Endodermal cell (in vitro differentiated cells): ENCODE measurements at regions not wholly inside any gene's neighbourhood (a gene's known extent, or its start where the extent isn't known, plus 50 kb on each side); places are given as distances from the start of the nearest gene placed in this dataset.

Experiments used
- DNase-seq: peaks from one replicate; pipeline ENCODE4 v3.0.0-alpha.2; 2017
- H3K27ac ChIP-seq: 2 replicates; pipeline ENCODE4 v1.5.1; 2013; ENCODE audit warnings: mild to moderate bottlenecking, low read depth, low read length, moderate library complexity
- H3K27me3 ChIP-seq: 2 replicates; pipeline ENCODE4 v1.6.1; 2013; ENCODE audit warnings: mild to moderate bottlenecking, low read length, moderate library complexity; ENCODE audit not compliant: insufficient read depth, control insufficient read depth, poor library complexity, severe bottlenecking
- H3K36me3 ChIP-seq: 2 replicates; pipeline ENCODE4 v1.7.0; 2013; ENCODE audit warnings: mild to moderate bottlenecking, low read length, moderate library complexity; ENCODE audit not compliant: control insufficient read depth, insufficient read depth
- H3K4me1 ChIP-seq: one replicate; pipeline ENCODE4 v1.7.0; 2013; ENCODE audit warnings: low read length; ENCODE audit not compliant: control insufficient read depth, insufficient read depth
- H3K4me3 ChIP-seq: 2 replicates; pipeline ENCODE4 v1.5.1; 2013; ENCODE audit warnings: mild to moderate bottlenecking, low read length, moderate library complexity
- H3K9ac ChIP-seq: 2 replicates; pipeline ENCODE4 v1.6.1; 2013; ENCODE audit warnings: mild to moderate bottlenecking, low read length, moderate library complexity; ENCODE audit not compliant: poor library complexity, severe bottlenecking; ENCODE audit errors: extremely low read depth
- H3K9me3 ChIP-seq: 2 replicates; pipeline ENCODE4 v1.6.1; 2013; ENCODE audit warnings: mild to moderate bottlenecking, low read length, moderate library complexity; ENCODE audit not compliant: control insufficient read depth
- H3K27ac Mint-ChIP-seq: 2 replicates; pipeline ENCODE4 v1.8.0; 2020; ENCODE audit warnings: mixed read lengths
- H3K27me3 Mint-ChIP-seq: 2 replicates; pipeline ENCODE4 v1.8.0; 2021; ENCODE audit warnings: mild to moderate bottlenecking, mixed read lengths; ENCODE audit not compliant: insufficient read depth
- H3K36me3 Mint-ChIP-seq: 2 replicates; pipeline ENCODE4 v1.8.0; 2020; ENCODE audit warnings: low read depth, mixed read lengths
- H3K4me1 Mint-ChIP-seq: 2 replicates; pipeline ENCODE4 v1.8.0; 2020; ENCODE audit warnings: mixed read lengths
- H3K4me3 Mint-ChIP-seq: 2 replicates; pipeline ENCODE4 v1.8.0; 2020; ENCODE audit warnings: mild to moderate bottlenecking, moderate library complexity, mixed read lengths
- H3K9me3 Mint-ChIP-seq: 2 replicates; pipeline ENCODE4 v1.8.0; 2020; ENCODE audit warnings: mild to moderate bottlenecking, mixed read lengths
- CTCF ChIP-seq: fragments of 200-600 bp; sonication (generic); conservative IDR thresholded peaks from 2 replicates; pipeline ENCODE4 v1.5.0; 2021; ENCODE audit warnings: antibody characterized with exemption, mild to moderate bottlenecking
- WGBS, 2 experiments: methylation state at CpG; one replicate each; pipeline versions ENCODE4 v1.1.5 to v1.1.7; 2013; ENCODE audit warnings: missing lambda C conversion rate in 2 of 2, mixed read lengths in 1 of 2; ENCODE audit not compliant: insufficient coverage in 1 of 2, insufficient read length in 1 of 2; 5-methylcytosine and 5-hydroxymethylcytosine counted together

- Histone ChIP-seq H3K9ac (no peak overlapping the region), H3K4me1 (no peaks in the 10 kb centered on the region), H3K4me3 (no peak overlapping the region), H3K27ac (no peak overlapping the region), H3K36me3 (no peaks in the 10 kb centered on the region), H3K9me3 (no peaks in the 10 kb centered on the region), H3K27me3 (no peaks in the 10 kb centered on the region)
- DNase-seq = no peak
- Mint-ChIP-seq H3K4me1 (no peaks in the 10 kb centered on the region), H3K36me3 (no peaks in the 10 kb centered on the region), H3K27me3 (no peaks in the 10 kb centered on the region), H3K4me3 (no peak overlapping the region), H3K27ac (no peak overlapping the region), H3K9me3 (no peaks in the 10 kb centered on the region)
- no peak for TF ChIP-seq CTCF
- 75% methylated on average over 1 of the region's 1 CpG; no CpG with 5 or more reads in 1 of the 2 experiments for WGBS, 2 experiments
Observed at GRCh38 chr1:190754666-190755065, 277.0 kb upstream of the BRINP3 start.

DNA sequence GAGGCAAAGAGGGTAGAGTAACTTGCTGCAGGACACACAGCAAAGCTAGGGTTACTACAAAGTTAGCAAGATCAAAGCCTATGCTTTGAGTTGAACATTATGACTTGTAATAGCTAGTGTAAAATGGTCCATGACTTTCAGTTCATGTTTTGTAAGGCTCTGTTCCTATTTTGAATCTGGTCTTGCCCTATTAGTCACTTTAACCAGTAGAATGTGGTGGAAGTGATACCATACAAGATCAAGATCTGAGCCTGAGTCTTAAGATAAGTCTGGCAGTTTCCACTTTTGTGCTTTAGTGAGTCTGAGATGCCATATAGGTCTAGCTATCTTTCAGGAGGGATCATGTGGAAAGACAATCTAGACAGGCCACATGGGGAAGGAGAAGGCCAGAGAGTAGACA is 282.1 kb upstream of the BRINP3 start:
- Mint-ChIP-seq H3K27me3 (no peaks in the 10 kb centered on the region), H3K9me3 (no peaks in the 10 kb centered on the region), H3K4me1 (no peaks in the 10 kb centered on the region), H3K4me3 (no peak overlapping the region), H3K36me3 (no peaks in the 10 kb centered on the region), H3K27ac (no peak overlapping the region)
- Histone ChIP-seq H3K27me3 (no peaks in the 10 kb centered on the region), H3K4me3 (no peak overlapping the region), H3K27ac (no peak overlapping the region), H3K4me1 (no peaks in the 10 kb centered on the region), H3K9ac (no peak overlapping the region), H3K9me3 (no peaks in the 10 kb centered on the region), H3K36me3 (no peaks in the 10 kb centered on the region)
- DNase-seq = no peak
- no peak for TF ChIP-seq CTCF

DNA sequence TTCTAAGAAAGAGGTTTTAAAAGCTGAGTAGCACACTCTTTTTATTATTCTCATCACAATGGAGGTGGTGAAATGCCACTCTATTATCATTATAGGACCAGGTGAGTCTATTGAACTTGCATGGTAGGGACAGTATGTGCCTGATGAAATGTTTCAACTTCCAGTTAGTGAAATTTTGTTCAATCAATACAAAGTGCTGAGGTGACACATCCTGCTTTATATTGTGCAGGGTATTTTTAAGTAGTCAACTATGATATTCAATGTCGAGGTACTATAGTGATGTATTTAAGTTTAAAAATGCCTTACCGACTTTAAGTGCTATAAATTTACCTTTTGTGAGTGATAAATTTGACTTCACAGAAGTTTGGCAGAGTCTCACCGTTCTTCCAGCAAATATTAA is 284.7 kb upstream of the BRINP3 start:
- Histone ChIP-seq H3K27ac (no peak overlapping the region), H3K9me3 (no peaks in the 10 kb centered on the region), H3K4me1 (no peaks in the 10 kb centered on the region), H3K27me3 (no peaks in the 10 kb centered on the region), H3K36me3 (no peaks in the 10 kb centered on the region), H3K9ac (no peak overlapping the region), H3K4me3 (no peak overlapping the region)
- no peaks in the 10 kb centered on the region for H3K4me1 Mint-ChIP-seq
- no peaks in the 10 kb centered on the region for H3K27me3 Mint-ChIP-seq
- DNase-seq = no peak
- no peak overlapping the region for H3K4me3 Mint-ChIP-seq
- no peaks in the 10 kb centered on the region for H3K36me3 Mint-ChIP-seq
- no peak for TF ChIP-seq CTCF
- H3K27ac Mint-ChIP-seq = no peak overlapping the region
- WGBS, 2 experiments = 95 to 97% methylated on average over 2 to 3 of the region's 3 CpGs
- no peaks in the 10 kb centered on the region for H3K9me3 Mint-ChIP-seq
